H1 (cell line): ENCODE measurements at regions not wholly inside any gene's neighbourhood (a gene's known extent, or its start where the extent isn't known, plus 50 kb on each side); places are given as distances from the start of the nearest gene placed in this dataset.

Experiments used
- CTCF ChIA-PET: fragments of 300-600 bp; sonication (Branson Sonifier 250); formaldehyde crosslinking; loops from one replicate; lab custom pipeline; 2021; ENCODE audit not compliant: partially characterized antibody; lab: Charles Lee
- POLR2A ChIA-PET: fragments of 300-600 bp; sonication (Branson Sonifier 250); formaldehyde crosslinking; loops from one replicate; lab custom pipeline; 2021; ENCODE audit warnings: inconsistent platforms; ENCODE audit not compliant: partially characterized antibody; lab: Charles Lee
- DNase-seq, 2 experiments: peaks; one replicate each; pipeline versions ENCODE4 v3.0.0 to v3.0.0-alpha.2; 2010 to 2022; ENCODE audit warnings: low spot score in 2 of 2, low read depth in 1 of 2, mixed read lengths in 1 of 2
- FAIRE-seq: peaks from 2 replicates; lab custom pipeline; 2011; peaks lifted over from hg19 to GRCh38; lab: Jason Lieb, UNC
- H2AFZ ChIP-seq: 2 replicates; pipeline ENCODE4 v1.8.1; 2012; ENCODE audit warnings: low read length, inconsistent platforms
- H2AK5ac ChIP-seq: 2 replicates; pipeline ENCODE4 v1.6.1; 2013; ENCODE audit warnings: low read depth, low read length
- H2BK120ac ChIP-seq: replicated peaks from 2 replicates; pipeline ENCODE3; 2013; ENCODE audit warnings: low read depth, low read length, inconsistent platforms
- H2BK12ac ChIP-seq: 2 replicates; pipeline ENCODE4 v1.6.1; 2013; ENCODE audit warnings: low read depth, low read length
- H2BK15ac ChIP-seq: 2 replicates; pipeline ENCODE4 v1.6.1; 2013; ENCODE audit warnings: low read length
- H2BK20ac ChIP-seq: 2 replicates; pipeline ENCODE4 v1.6.1; 2013; ENCODE audit warnings: low read length
- H2BK5ac ChIP-seq: 2 replicates; pipeline ENCODE4 v1.6.1; 2013; ENCODE audit warnings: low read depth, low read length
- H3K14ac ChIP-seq: 2 replicates; pipeline ENCODE4 v1.6.1; 2013; ENCODE audit warnings: inconsistent platforms; ENCODE audit not compliant: insufficient read length
- H3K18ac ChIP-seq: 2 replicates; pipeline ENCODE4 v1.6.1; 2013; ENCODE audit warnings: low read length; ENCODE audit errors: extremely low read depth
- H3K23ac ChIP-seq: 2 replicates; pipeline ENCODE4 v1.6.1; 2013; ENCODE audit warnings: inconsistent platforms; ENCODE audit not compliant: insufficient read length
- H3K23me2 ChIP-seq: 2 replicates; pipeline ENCODE4 v1.6.1; 2013; ENCODE audit warnings: low read depth, low read length
- H3K27ac ChIP-seq: 2 replicates; pipeline ENCODE4 v1.6.1; 2011; ENCODE audit warnings: low read depth, low read length, inconsistent platforms
- H3K27me3 ChIP-seq, 4 experiments: replicated peaks in 1 of 4; 1 replicate in 1 of 4; 2 replicates in 3 of 4; pipeline versions ENCODE4 v1.6.1 to v1.8.1; 2011 to 2013; ENCODE audit warnings: low read length in 3 of 4, mild to moderate bottlenecking in 3 of 4, inconsistent platforms in 2 of 4, mixed read lengths in 2 of 4, moderate library complexity in 1 of 4; ENCODE audit not compliant: control insufficient read depth in 3 of 4, insufficient read depth in 3 of 4; ENCODE audit errors: extremely low read depth in 1 of 4
- H3K36me3 ChIP-seq, 4 experiments: 2 replicates each; pipeline versions ENCODE4 v1.6.1 to v1.8.1; 2011 to 2013; ENCODE audit warnings: mild to moderate bottlenecking in 4 of 4, low read length in 3 of 4, moderate library complexity in 2 of 4, control low read depth in 1 of 4, inconsistent platforms in 1 of 4; ENCODE audit not compliant: insufficient read depth in 4 of 4, control insufficient read depth in 2 of 4
- H3K4ac ChIP-seq: replicated peaks from 2 replicates; pipeline ENCODE3; 2013; ENCODE audit warnings: low read length, low read depth, mixed read lengths, inconsistent platforms; ENCODE audit not compliant: insufficient read length
- H3K4me1 ChIP-seq, 4 experiments: replicated peaks in 1 of 4; 1 replicate in 1 of 4; 2 replicates in 3 of 4; pipeline versions ENCODE4 v1.6.1 to v1.8.1; 2011 to 2013; ENCODE audit warnings: low read length in 3 of 4, inconsistent platforms in 2 of 4, mixed read lengths in 1 of 4; ENCODE audit not compliant: insufficient read depth in 4 of 4, control insufficient read depth in 3 of 4
- H3K4me2 ChIP-seq, 2 experiments: 2 replicates each; pipeline versions ENCODE4 v1.6.1 to v1.8.1; 2011 to 2013; ENCODE audit warnings: low read depth in 2 of 2, low read length in 2 of 2, control low read depth in 1 of 2, inconsistent platforms in 1 of 2, mild to moderate bottlenecking in 1 of 2; ENCODE audit not compliant: insufficient read depth in 1 of 2
- H3K4me3 ChIP-seq, 4 experiments: fragments of 200-600, 300-600 bp in 1 of 4; sonication (generic), shearing (Covaris generic), sonication (Bioruptor Twin) in 1 of 4; 2 replicates each; pipeline versions ENCODE4 v1.5.1 to v1.8.1; 2011 to 2016; ENCODE audit warnings: low read length in 4 of 4, low read depth in 3 of 4, control low read depth in 2 of 4, inconsistent platforms in 2 of 4, mild to moderate bottlenecking in 2 of 4, mixed read lengths in 1 of 4, moderate library complexity in 1 of 4; ENCODE audit not compliant: insufficient read depth in 2 of 4; ENCODE audit errors: extremely low read depth in 1 of 4
- H3K56ac ChIP-seq: replicated peaks from 2 replicates; pipeline ENCODE3; 2013; ENCODE audit warnings: low read depth, mild to moderate bottlenecking, mixed read lengths, low read length, inconsistent platforms; ENCODE audit not compliant: insufficient read length
- H3K79me1 ChIP-seq: 2 replicates; pipeline ENCODE4 v1.6.1; 2013; ENCODE audit warnings: low read depth, low read length, control low read depth
- H3K79me2 ChIP-seq, 2 experiments: 2 replicates each; pipeline versions ENCODE4 v1.6.1 to v1.8.1; 2012 to 2013; ENCODE audit warnings: low read length in 2 of 2, mild to moderate bottlenecking in 2 of 2, inconsistent platforms in 1 of 2; ENCODE audit not compliant: insufficient read depth in 2 of 2, control insufficient read depth in 1 of 2
- H3K9ac ChIP-seq, 4 experiments: replicated peaks in 1 of 4; 1 replicate in 1 of 4; 2 replicates in 3 of 4; pipeline versions ENCODE4 v1.6.1 to v1.8.1; 2011 to 2013; ENCODE audit warnings: low read depth in 3 of 4, low read length in 3 of 4, control low read depth in 2 of 4, mild to moderate bottlenecking in 2 of 4, moderate library complexity in 2 of 4, inconsistent platforms in 1 of 4; ENCODE audit errors: extremely low read depth in 1 of 4
- H3K9me3 ChIP-seq, 2 experiments: 2 replicates each; pipeline versions ENCODE4 v1.6.1 to v1.8.1; 2012 to 2013; ENCODE audit warnings: mild to moderate bottlenecking in 2 of 2, moderate library complexity in 2 of 2, control low read depth in 1 of 2, inconsistent platforms in 1 of 2, low read depth in 1 of 2, low read length in 1 of 2, mixed read lengths in 1 of 2; ENCODE audit not compliant: insufficient read depth in 2 of 2
- H4K20me1 ChIP-seq, 2 experiments: replicated peaks in 1 of 2; 2 replicates each; pipeline versions ENCODE3 to v1.8.1; 2011 to 2013; ENCODE audit warnings: inconsistent platforms in 2 of 2, low read length in 2 of 2, mild to moderate bottlenecking in 1 of 2; ENCODE audit not compliant: insufficient read depth in 2 of 2, control insufficient read depth in 1 of 2
- H4K5ac ChIP-seq: 2 replicates; pipeline ENCODE4 v1.6.1; 2013; ENCODE audit warnings: low read length, low read depth, mixed read lengths, inconsistent platforms; ENCODE audit not compliant: insufficient read length
- H4K8ac ChIP-seq: 2 replicates; pipeline ENCODE4 v1.8.0; 2013; ENCODE audit warnings: mild to moderate bottlenecking, moderate library complexity, low read length, inconsistent platforms; ENCODE audit not compliant: insufficient read depth; ENCODE audit errors: extremely low read depth
- H4K91ac ChIP-seq: replicated peaks from 2 replicates; pipeline ENCODE3; 2013; ENCODE audit warnings: low read length, mixed read lengths, inconsistent platforms; ENCODE audit not compliant: insufficient read length
- BRCA1 ChIP-seq: IDR thresholded peaks from 2 replicates; pipeline ENCODE4 v1.6.1; 2012; ENCODE audit warnings: low read depth, low read length, improper control_type of control experiment
- CBX5 ChIP-seq: fragments of 300-800, 300-1000 bp; sonication (generic); IDR thresholded peaks from 2 replicates; pipeline ENCODE4 v1.7.1; 2016; ENCODE audit warnings: antibody characterized with exemption, low read length, low read depth
- CTBP2 ChIP-seq: IDR thresholded peaks from 2 replicates; pipeline ENCODE4 v1.7.0; 2011; ENCODE audit warnings: borderline replicate concordance, mild to moderate bottlenecking, moderate library complexity, mixed read lengths, low read length; ENCODE audit not compliant: insufficient read depth, insufficient read length
- JUND ChIP-seq: IDR thresholded peaks from 2 replicates; pipeline ENCODE4 v1.6.1; 2011; ENCODE audit warnings: mild to moderate bottlenecking, improper control_type of control experiment, low read length
- POLR2AphosphoS5 ChIP-seq: IDR thresholded peaks from 2 replicates; pipeline ENCODE4 v1.6.1; 2011; ENCODE audit warnings: low read depth, low read length
- POU5F1 ChIP-seq: IDR thresholded peaks from 2 replicates; pipeline ENCODE4 v1.6.1; 2011; ENCODE audit warnings: low read depth, mild to moderate bottlenecking, low read length, moderate library complexity
- SRF ChIP-seq: IDR thresholded peaks from 2 replicates; pipeline ENCODE4 v1.6.1; 2011; ENCODE audit warnings: mild to moderate bottlenecking, low read depth, low read length, moderate library complexity
- SUZ12 ChIP-seq: fragments of 200-600 bp; sonication (generic); IDR thresholded peaks from 2 replicates; pipeline ENCODE4 v1.6.1; 2012; ENCODE audit warnings: mild to moderate bottlenecking, inconsistent platforms, low read length, moderate library complexity, mixed read lengths
- TEAD4 ChIP-seq: IDR thresholded peaks from 2 replicates; pipeline ENCODE4 v1.6.1; 2012; ENCODE audit warnings: low read depth, low read length, inconsistent platforms, mixed read lengths
- WGBS, 2 experiments: shearing (Covaris generic) in 1 of 2; methylation state at CpG; one replicate each; pipeline versions ENCODE4 v1.1.6 to v1.1.7; 2013 to 2015; ENCODE audit warnings: low lambda C conversion rate in 2 of 2, mixed read lengths in 2 of 2, inconsistent platforms in 1 of 2, low coverage in 1 of 2, missing lambda C conversion rate in 1 of 2; ENCODE audit not compliant: insufficient replicate concordance in 2 of 2, insufficient coverage in 1 of 2, insufficient read length in 1 of 2; ENCODE audit errors: extremely low coverage in 1 of 2, missing lambda C conversion rate in 1 of 2; 5-methylcytosine and 5-hydroxymethylcytosine counted together

GRCh38 chr1:102615896-102616295 is 492.4 kb downstream of the COL11A1 start:
- Histone ChIP-seq H2AFZ (no peak overlapping the region), H3K9me3 (no peaks in the 10 kb centered on the region), H2BK120ac (no peak overlapping the region), H2BK20ac (no peak overlapping the region), H2BK12ac (no peak overlapping the region), H3K79me2 (no peaks in the 10 kb centered on the region), H4K8ac (no peak overlapping the region), H3K56ac (no peak overlapping the region), H3K23me2 (no peaks in the 10 kb centered on the region), H3K4ac (no peak overlapping the region), H3K14ac (no peak overlapping the region), H3K18ac (no peak overlapping the region), H3K4me3 (no peak overlapping the region), H3K27ac (no peak overlapping the region), H2AK5ac (no peak overlapping the region), H3K9ac (no peak overlapping the region), H4K91ac (no peak overlapping the region), H3K4me1 (no peaks in the 10 kb centered on the region), H3K4me2 (no peak overlapping the region), H2BK5ac (no peak overlapping the region), H4K5ac (no peak overlapping the region), H3K36me3 (no peaks in the 10 kb centered on the region), H3K79me1 (no peaks in the 10 kb centered on the region), H2BK15ac (no peak overlapping the region), H4K20me1 (no peaks in the 10 kb centered on the region), H3K23ac (no peak overlapping the region), H3K27me3 (no peaks in the 10 kb centered on the region)
- POLR2A ChIA-PET, result no interaction called here
- WGBS, 2 experiments, result 97% methylated on average over 2 of the region's 2 CpGs; no CpG with 5 or more reads in 1 of the 2 experiments
- FAIRE-seq, result no peak
- DNase-seq, result no peak
- CTCF ChIA-PET, result no interaction called here
- TF ChIP-seq BRCA1, result no peak
- no peak for TF ChIP-seq CTBP2
- TF ChIP-seq TEAD4, result no peak
- TF ChIP-seq SRF, result no peak
- TF ChIP-seq POLR2AphosphoS5, result no peak
- TF ChIP-seq CBX5, result no peak
- no peak for TF ChIP-seq POU5F1
- no peak for TF ChIP-seq JUND
- no peak for TF ChIP-seq SUZ12
